Pulmonary artery endothelial cell (primary cell): ENCODE measurements at regions not wholly inside any gene's neighbourhood (a gene's known extent, or its start where the extent isn't known, plus 50 kb on each side); places are given as distances from the start of the nearest gene placed in this dataset.
"Not testable (repeated sequence)": the region's sequence is repeated elsewhere in the genome, so short reads cannot be mapped to it uniquely, and the experiment has no call there.

ENCODE experiments used
- DNase-seq: peaks from one replicate; pipeline ENCODE4 v3.0.0-alpha.2; 2011; ENCODE audit warnings: low read depth, low spot score

GRCh38 chr5:105934171-105934570 is 1736.6 kb downstream of the EFNA5 start:
- no peak for DNase-seq

GRCh38 chr5:105931881-105932421 is 1738.8 kb downstream of the EFNA5 start:
- no peak for DNase-seq

- DNase-seq, result no peak
These were observed 1740.9 kb downstream of the EFNA5 start for GRCh38 chr5:105929858-105930257.

GRCh38 chr5:105924366-105924765 is 1746.4 kb downstream of the EFNA5 start:
- no peak for DNase-seq

GRCh38 chr5:105922574-105922973 is 1748.2 kb downstream of the EFNA5 start:
- DNase-seq, result no peak

GRCh38 chr5:105922080-105922479 is 1748.7 kb downstream of the EFNA5 start:
- DNase-seq, result no peak

- no peak for DNase-seq
These were observed 1753.5 kb downstream of the EFNA5 start for GRCh38 chr5:105917189-105917588.

- no peak for DNase-seq
These were observed 1763.7 kb downstream of the EFNA5 start for GRCh38 chr5:105907016-105907415.

- DNase-seq, result no peak
These were observed 1765.3 kb downstream of the EFNA5 start for GRCh38 chr5:105905392-105905791.

GRCh38 chr5:105903069-105903468 is 1767.7 kb downstream of the EFNA5 start:
- no peak for DNase-seq

- DNase-seq, result no peak
These were observed 1771.0 kb downstream of the EFNA5 start for GRCh38 chr5:105899726-105900125.

- no peak for DNase-seq
These were observed 1772.6 kb downstream of the EFNA5 start for GRCh38 chr5:105898183-105898582.

GRCh38 chr5:105885266-105885665 is 1785.5 kb downstream of the EFNA5 start:
- no peak for DNase-seq

GRCh38 chr5:105882956-105883481 is 1787.7 kb downstream of the EFNA5 start:
- DNase-seq, result no peak

GRCh38 chr5:105878402-105878801 is 1792.3 kb downstream of the EFNA5 start:
- no peak for DNase-seq

GRCh38 chr5:105877592-105877991 is 1793.1 kb downstream of the EFNA5 start:
- no peak for DNase-seq

- no peak for DNase-seq
These were observed 1796.4 kb downstream of the EFNA5 start for GRCh38 chr5:105874316-105874715.

- no peak for DNase-seq
These were observed 1798.0 kb downstream of the EFNA5 start for GRCh38 chr5:105872569-105873270.

GRCh38 chr5:105868038-105868780 is 1802.5 kb downstream of the EFNA5 start:
- DNase-seq, result no peak

- DNase-seq, result no peak
These were observed 1804.9 kb downstream of the EFNA5 start for GRCh38 chr5:105865834-105866233.

- DNase-seq, result not testable (repeated sequence)
These were observed 1811.4 kb downstream of the EFNA5 start for GRCh38 chr5:105859350-105859749.

- DNase-seq, result no peak
These were observed 1821.0 kb downstream of the EFNA5 start for GRCh38 chr5:105849701-105850100.
